ENCODE measurements at regions not wholly inside any gene's neighbourhood (a gene's known extent, or its start where the extent isn't known, plus 50 kb on each side); places are given as distances from the start of the nearest gene placed in this dataset.

DNA sequence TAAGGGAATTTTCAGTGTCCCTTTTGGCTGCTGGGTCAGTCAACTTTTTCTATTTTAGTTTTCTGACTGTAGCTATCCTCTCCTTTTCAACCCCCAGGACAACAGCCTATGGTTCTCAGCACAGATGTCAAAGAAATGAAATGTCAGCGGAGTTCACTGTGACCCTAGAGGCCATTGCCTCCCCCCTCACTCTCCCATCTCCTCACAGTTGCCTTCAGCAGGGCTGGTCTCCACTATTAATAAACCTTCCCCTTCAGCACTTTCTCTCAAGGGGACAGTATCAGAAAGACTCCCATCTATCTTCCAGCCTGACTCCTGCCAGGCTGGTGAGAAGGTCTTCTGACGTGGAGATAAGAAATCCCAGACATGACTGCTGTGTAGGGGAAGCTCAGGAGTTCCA, 137.1 kb upstream of the WSCD2 start:
- TF ChIP-seq EZH2phosphoT487 (IDR thresholded peaks at IDR 0.05; ENCODE audit: insufficient read depth, low read depth) (no peak), EZH2 (IDR thresholded peaks at IDR 0.05; ENCODE audit: insufficient read depth, poor library complexity, severe bottlenecking) (no peak)

Data from GM23248 (cell line).